Calu3 (cell line): ENCODE measurements at regions not wholly inside any gene's neighbourhood (a gene's known extent, or its start where the extent isn't known, plus 50 kb on each side); places are given as distances from the start of the nearest gene placed in this dataset.

Experiments
- BruUV-seq: library from RNA; stranded (reverse); fragments of 400-500 nt; replicated peaks from 2 replicates; lab custom pipeline; 2021; lab: Mats Ljungman, UMichigan
- CTCF ChIA-PET: fragments of 300-600 bp; sonication (Branson Sonifier 250); formaldehyde crosslinking; loops from one replicate; lab custom pipeline; 2022; ENCODE audit warnings: antibody characterized with exemption; lab: Charles Lee
- DNase-seq: peaks from one replicate; pipeline ENCODE4 v3.0.0; 2022
- H3K27ac Mint-ChIP-seq: one replicate; pipeline ENCODE4 v1.8.0; 2022; ENCODE audit warnings: mixed read lengths; ENCODE audit not compliant: unreplicated experiment
- H3K27me3 Mint-ChIP-seq: one replicate; pipeline ENCODE4 v1.8.0; 2022; ENCODE audit warnings: mixed read lengths; ENCODE audit not compliant: unreplicated experiment
- H3K36me3 Mint-ChIP-seq: one replicate; pipeline ENCODE4 v1.8.0; 2022; ENCODE audit warnings: mild to moderate bottlenecking, moderate library complexity, mixed read lengths; ENCODE audit not compliant: insufficient read depth, unreplicated experiment
- H3K4me1 Mint-ChIP-seq: one replicate; pipeline ENCODE4 v1.8.0; 2022; ENCODE audit warnings: mild to moderate bottlenecking, low read depth, mixed read lengths; ENCODE audit not compliant: unreplicated experiment
- H3K4me3 Mint-ChIP-seq: one replicate; pipeline ENCODE4 v1.8.0; 2022; ENCODE audit warnings: mild to moderate bottlenecking, low read depth, moderate library complexity, mixed read lengths; ENCODE audit not compliant: unreplicated experiment
- H3K9me3 Mint-ChIP-seq: one replicate; pipeline ENCODE4 v1.8.0; 2022; ENCODE audit warnings: low read depth, mixed read lengths; ENCODE audit not compliant: unreplicated experiment
- CTCF ChIP-seq: fragments of 200-600 bp; IDR thresholded peaks from one replicate; pipeline ENCODE4 v1.8.0; 2022; ENCODE audit warnings: antibody characterized with exemption; ENCODE audit not compliant: unreplicated experiment
- intact Hi-C: fragments of 100-400 bp; cut with micrococcal nuclease; formaldehyde crosslinking; loops from one replicate; pipeline ENCODE4 v1.10.0; 2022; ENCODE audit not compliant: unreplicated experiment

GRCh38 chr1:47694011-47694890 is 256.4 kb downstream of the FOXD2 start:
- no peak for TF ChIP-seq CTCF
- CTCF ChIA-PET, result no interaction called here
- intact Hi-C loops, result no loop called here
- peaks cover 8% of the 10 kb centered on the region for H3K4me1 Mint-ChIP-seq
- H3K36me3 Mint-ChIP-seq, result no peaks in the 10 kb centered on the region
- no peak overlapping the region for H3K4me3 Mint-ChIP-seq
- H3K27ac Mint-ChIP-seq, result no peak overlapping the region
- BruUV-seq, result no TSS peak
- H3K9me3 Mint-ChIP-seq, result no peaks in the 10 kb centered on the region
- H3K27me3 Mint-ChIP-seq, result no peaks in the 10 kb centered on the region
- no peak for DNase-seq

- no peak for DNase-seq
- Mint-ChIP-seq H3K9me3 (no peaks in the 10 kb centered on the region), H3K27me3 (no peaks in the 10 kb centered on the region), H3K4me3 (no peak overlapping the region), H3K27ac (no peak overlapping the region), H3K36me3 (no peaks in the 10 kb centered on the region), H3K4me1 (peaks cover 8% of the 10 kb centered on the region)
- intact Hi-C loops, result no loop called here
- BruUV-seq, result no TSS peak
- CTCF ChIA-PET, result interaction anchor here (1.2 kb wide), 1 partner anchor 30 kb away, joined by 3 read pairs; no protein-coding TSS in a partner anchor
- TF ChIP-seq CTCF, result no peak
Observed at GRCh38 chr1:47696404-47696736, 258.5 kb downstream of the FOXD2 start.

- intact Hi-C loops, result no loop called here
- peak; percentile 51 for DNase-seq
- Mint-ChIP-seq H3K27me3 (no peaks in the 10 kb centered on the region), H3K27ac (no peak overlapping the region), H3K9me3 (no peaks in the 10 kb centered on the region), H3K4me3 (no peak overlapping the region), H3K4me1 (peaks cover 8% of the 10 kb centered on the region), H3K36me3 (no peaks in the 10 kb centered on the region)
- TF ChIP-seq CTCF, result no peak
- CTCF ChIA-PET, result interaction anchor here (1.2 kb wide), 1 partner anchor 29 kb away, joined by 3 read pairs; no protein-coding TSS in a partner anchor
- BruUV-seq, result no TSS peak
Observed at GRCh38 chr1:47696737-47697441, 259.0 kb downstream of the FOXD2 start.

- H3K4me1 Mint-ChIP-seq, result peaks cover 8% of the 10 kb centered on the region
- CTCF ChIA-PET, result no interaction called here
- no peaks in the 10 kb centered on the region for H3K9me3 Mint-ChIP-seq
- no peak for TF ChIP-seq CTCF
- H3K36me3 Mint-ChIP-seq, result no peaks in the 10 kb centered on the region
- intact Hi-C loops, result no loop called here
- no peak overlapping the region for H3K4me3 Mint-ChIP-seq
- no TSS peak for BruUV-seq
- DNase-seq, result no peak
- H3K27ac Mint-ChIP-seq, result peak overlapping the region; percentile 8
- H3K27me3 Mint-ChIP-seq, result no peaks in the 10 kb centered on the region
Observed at GRCh38 chr1:47697616-47698335, 259.9 kb downstream of the FOXD2 start.
